HepG2 (cell line): ENCODE measurements at regions not wholly inside any gene's neighbourhood (a gene's known extent, or its start where the extent isn't known, plus 50 kb on each side); places are given as distances from the start of the nearest gene placed in this dataset.

Source experiments
- HNF4G ChIP-seq, 2 experiments: sonication (generic) in 1 of 2; formaldehyde crosslinking in 1 of 2; IDR thresholded peaks; 2 replicates each; pipeline versions ENCODE4 v1.4.0 to v1.6.1; 2011 to 2020; ENCODE audit warnings: borderline replicate concordance in 2 of 2, low read depth in 2 of 2, mild to moderate bottlenecking in 2 of 2, low read length in 1 of 2, missing genetic modification reagents in 1 of 2, moderate library complexity in 1 of 2
- IKZF4 ChIP-seq: sonication (generic); formaldehyde crosslinking; IDR thresholded peaks from 2 replicates; pipeline ENCODE4 v1.5.1; 2020; ENCODE audit warnings: borderline replicate concordance, mild to moderate bottlenecking, low read depth, missing genetic modification reagents; ENCODE audit errors: not compliant biosample characterization
- RERE ChIP-seq: IDR thresholded peaks from 2 replicates; pipeline ENCODE4 v1.6.1; 2016; ENCODE audit warnings: low read depth, missing genetic modification reagents, missing compliant biosample characterization
- SMARCE1 ChIP-seq: fragments of 450-650 bp; IDR thresholded peaks from 2 replicates; pipeline ENCODE4 v1.6.1; 2017; ENCODE audit warnings: borderline replicate concordance
- ZMYM4 ChIP-seq: sonication (generic); formaldehyde crosslinking; IDR thresholded peaks from 2 replicates; pipeline ENCODE4 v1.8.1; 2023; ENCODE audit warnings: mild to moderate bottlenecking, missing genetic modification reagents
- ZNF354B ChIP-seq: sonication (generic); formaldehyde crosslinking; IDR thresholded peaks from 2 replicates; pipeline ENCODE4 v1.8.0; 2022; ENCODE audit warnings: mild to moderate bottlenecking, missing genetic modification reagents
- ZNF687 ChIP-seq: sonication (generic); formaldehyde crosslinking; IDR thresholded peaks from 2 replicates; pipeline ENCODE4 v1.5.1; 2020; ENCODE audit warnings: mild to moderate bottlenecking, missing genetic modification reagents, moderate library complexity
- ZNF749 ChIP-seq: sonication (generic); formaldehyde crosslinking; IDR thresholded peaks from 2 replicates; pipeline ENCODE4 v1.8.0; 2022; ENCODE audit warnings: mild to moderate bottlenecking, missing genetic modification reagents, moderate library complexity, borderline replicate concordance

GRCh38 chr5:174222891-174223290 is 177.4 kb downstream of the NSG2 start (continued):
- no peak for TF ChIP-seq RERE
- TF ChIP-seq SMARCE1 = no peak
- TF ChIP-seq ZNF354B (CRISPR knock-in tag) = no peak
- TF ChIP-seq ZMYM4 = no peak
- TF ChIP-seq IKZF4 (CRISPR knock-in tag) = no peak
- TF ChIP-seq ZNF687 (CRISPR knock-in tag) = no peak
- TF ChIP-seq ZNF749 = no peak
- TF ChIP-seq HNF4G (IDR thresholded peaks at IDR 0.05; ENCODE audit: borderline replicate concordance, low read depth, low read length) = no peak
- TF ChIP-seq HNF4G (CRISPR knock-in tag; IDR thresholded peaks at IDR 0.05; ENCODE audit: borderline replicate concordance, low read depth) = no peak
